ENCODE measurements at regions not wholly inside any gene's neighbourhood (a gene's known extent, or its start where the extent isn't known, plus 50 kb on each side); places are given as distances from the start of the nearest gene placed in this dataset.
A peak's percentile ranks its signal among the peaks of the same experiment; 100 is the strongest.

- no peaks in the 10 kb centered on the region for H3K27me3 ChIP-seq (ENCODE audit: insufficient read depth, low read length)
- H3K79me1 ChIP-seq (ENCODE audit: low read length): peaks cover 15% of the 10 kb centered on the region
- no peak overlapping the region for H2BK12ac ChIP-seq (ENCODE audit: low read length)
- no peak overlapping the region for H3K18ac ChIP-seq (ENCODE audit: low read length)
- H4K8ac ChIP-seq (ENCODE audit: low read depth, low read length): no peak overlapping the region
- H2BK120ac ChIP-seq (ENCODE audit: insufficient read depth, low read length, poor library complexity): no peak overlapping the region
- WGBS (ENCODE audit: extremely low coverage, insufficient coverage, insufficient read length): no CpG with 5 or more reads among the region's 2 CpGs
- no peak for DNase-seq
- H3K79me2 ChIP-seq (ENCODE audit: control insufficient read depth, insufficient read depth, low read length, poor library complexity): no peaks in the 10 kb centered on the region
- no peak overlapping the region for H3K4ac ChIP-seq (ENCODE audit: low read depth, low read length)
- H3K4me1 ChIP-seq (ENCODE audit: control insufficient read depth in 1 of 2, insufficient read depth in 2 of 2, low read length in 2 of 2): peaks cover 3 to 9% of the 10 kb centered on the region in 2 experiments
- no peaks in the 10 kb centered on the region for H3K9me3 ChIP-seq (ENCODE audit: insufficient read depth, low read depth, low read length)
- H2BK5ac ChIP-seq (ENCODE audit: low read depth, low read length, poor library complexity): no peak overlapping the region
- no peak overlapping the region for H3K14ac ChIP-seq (ENCODE audit: low read length)
- H2AK5ac ChIP-seq (ENCODE audit: low read length): no peak overlapping the region
- H3K27ac ChIP-seq (ENCODE audit: low read depth, low read length): peak overlapping the region; percentile 47
- no peak overlapping the region for H4K91ac ChIP-seq (ENCODE audit: low read depth, low read length)
- H3K23ac ChIP-seq (ENCODE audit: low read length): no peak overlapping the region
- no peak overlapping the region for H2AFZ ChIP-seq (ENCODE audit: insufficient read depth, low read length, poor library complexity)
- no peak overlapping the region for H3K4me2 ChIP-seq (ENCODE audit: low read length)
- no peak overlapping the region for H3K9ac ChIP-seq (ENCODE audit: low read length)
- no peak overlapping the region for H4K12ac ChIP-seq (ENCODE audit: low read depth, low read length)
- H3K36me3 ChIP-seq (ENCODE audit: control insufficient read depth in 1 of 2, insufficient read depth in 2 of 2, low read length in 2 of 2): no peaks in the 10 kb centered on the region
- H3K4me3 ChIP-seq (ENCODE audit: low read depth, low read length): no peak overlapping the region
Observed at GRCh38 chr13:91136806-91137205, 210.7 kb upstream of the MIR17HG start.

GRCh38 chr13:91139232-91139631 lies 208.3 kb upstream of the MIR17HG start:
- no peak overlapping the region for H3K4me3 ChIP-seq (ENCODE audit: low read depth, low read length)
- no peaks in the 10 kb centered on the region for H3K27me3 ChIP-seq (ENCODE audit: insufficient read depth, low read length)
- H3K23ac ChIP-seq (ENCODE audit: low read length): no peak overlapping the region
- no peak overlapping the region for H3K4ac ChIP-seq (ENCODE audit: low read depth, low read length)
- no peak overlapping the region for H3K9ac ChIP-seq (ENCODE audit: low read length)
- no peak overlapping the region for H4K12ac ChIP-seq (ENCODE audit: low read depth, low read length)
- H3K79me1 ChIP-seq (ENCODE audit: low read length): peaks cover 20% of the 10 kb centered on the region
- H2AFZ ChIP-seq (ENCODE audit: insufficient read depth, low read length, poor library complexity): no peak overlapping the region
- H3K27ac ChIP-seq (ENCODE audit: low read depth, low read length): no peak overlapping the region
- peaks cover 7 to 13% of the 10 kb centered on the region in 2 experiments for H3K4me1 ChIP-seq (ENCODE audit: control insufficient read depth in 1 of 2, insufficient read depth in 2 of 2, low read length in 2 of 2)
- peak overlapping the region; percentile 83 for H2AK5ac ChIP-seq (ENCODE audit: low read length)
- H3K14ac ChIP-seq (ENCODE audit: low read length): no peak overlapping the region
- no peaks in the 10 kb centered on the region for H3K79me2 ChIP-seq (ENCODE audit: control insufficient read depth, insufficient read depth, low read length, poor library complexity)
- H4K8ac ChIP-seq (ENCODE audit: low read depth, low read length): no peak overlapping the region
- no peak overlapping the region for H3K4me2 ChIP-seq (ENCODE audit: low read length)
- H4K91ac ChIP-seq (ENCODE audit: low read depth, low read length): peak overlapping the region; percentile 51
- WGBS (ENCODE audit: extremely low coverage, insufficient coverage, insufficient read length): no CpG with 5 or more reads among the region's 2 CpGs
- H2BK12ac ChIP-seq (ENCODE audit: low read length): peak overlapping the region; percentile 43
- H3K18ac ChIP-seq (ENCODE audit: low read length): no peak overlapping the region
- DNase-seq: no peak
- H3K9me3 ChIP-seq (ENCODE audit: insufficient read depth, low read depth, low read length): no peaks in the 10 kb centered on the region
- H2BK5ac ChIP-seq (ENCODE audit: low read depth, low read length, poor library complexity): no peak overlapping the region
- peak overlapping the region; percentile 46 for H2BK120ac ChIP-seq (ENCODE audit: insufficient read depth, low read length, poor library complexity)
- H3K36me3 ChIP-seq (ENCODE audit: control insufficient read depth in 1 of 2, insufficient read depth in 2 of 2, low read length in 2 of 2): no peaks in the 10 kb centered on the region

- no peak overlapping the region for H3K4ac ChIP-seq (ENCODE audit: low read depth, low read length)
- H3K79me1 ChIP-seq (ENCODE audit: low read length): peaks cover 20% of the 10 kb centered on the region
- no peak overlapping the region for H3K9ac ChIP-seq (ENCODE audit: low read length)
- WGBS (ENCODE audit: extremely low coverage, insufficient coverage, insufficient read length): no CpG with 5 or more reads among the region's 5 CpGs
- H3K4me2 ChIP-seq (ENCODE audit: low read length): no peak overlapping the region
- no peaks in the 10 kb centered on the region for H3K79me2 ChIP-seq (ENCODE audit: control insufficient read depth, insufficient read depth, low read length, poor library complexity)
- peak overlapping the region; percentile 97 for H2AK5ac ChIP-seq (ENCODE audit: low read length)
- no peaks in the 10 kb centered on the region for H3K36me3 ChIP-seq (ENCODE audit: control insufficient read depth in 1 of 2, insufficient read depth in 2 of 2, low read length in 2 of 2)
- H3K4me3 ChIP-seq (ENCODE audit: low read depth, low read length): no peak overlapping the region
- peak overlapping the region; percentile 86 for H4K91ac ChIP-seq (ENCODE audit: low read depth, low read length)
- peak overlapping the region; percentile 77 for H4K8ac ChIP-seq (ENCODE audit: low read depth, low read length)
- no peak overlapping the region for H3K23ac ChIP-seq (ENCODE audit: low read length)
- peak overlapping the region; percentile 95 for H2BK12ac ChIP-seq (ENCODE audit: low read length)
- H2BK5ac ChIP-seq (ENCODE audit: low read depth, low read length, poor library complexity): peak overlapping the region; percentile 86
- H3K9me3 ChIP-seq (ENCODE audit: insufficient read depth, low read depth, low read length): no peaks in the 10 kb centered on the region
- no peak overlapping the region for H4K12ac ChIP-seq (ENCODE audit: low read depth, low read length)
- no peak overlapping the region for H3K27ac ChIP-seq (ENCODE audit: low read depth, low read length)
- DNase-seq: no peak
- peak overlapping the region; percentile 79 for H3K14ac ChIP-seq (ENCODE audit: low read length)
- H2BK120ac ChIP-seq (ENCODE audit: insufficient read depth, low read length, poor library complexity): peak overlapping the region; percentile 95
- peak overlapping the region; percentile 35 for H3K18ac ChIP-seq (ENCODE audit: low read length)
- no peak overlapping the region for H2AFZ ChIP-seq (ENCODE audit: insufficient read depth, low read length, poor library complexity)
- no peaks in the 10 kb centered on the region for H3K27me3 ChIP-seq (ENCODE audit: insufficient read depth, low read length)
- H3K4me1 ChIP-seq (ENCODE audit: control insufficient read depth in 1 of 2, insufficient read depth in 2 of 2, low read length in 2 of 2): peaks cover 7 to 17% of the 10 kb centered on the region in 2 experiments
Observed at GRCh38 chr13:91141543-91142061, 205.9 kb upstream of the MIR17HG start.

GRCh38 chr13:91142572-91142971 lies 204.9 kb upstream of the MIR17HG start:
- Histone ChIP-seq H4K91ac (ENCODE audit: low read depth, low read length) (no peak overlapping the region), H3K14ac (ENCODE audit: low read length) (no peak overlapping the region), H3K4me2 (ENCODE audit: low read length) (no peak overlapping the region), H3K9ac (ENCODE audit: low read length) (no peak overlapping the region), H3K79me2 (ENCODE audit: control insufficient read depth, insufficient read depth, low read length, poor library complexity) (no peaks in the 10 kb centered on the region), H3K79me1 (ENCODE audit: low read length) (peaks cover 20% of the 10 kb centered on the region), H2BK12ac (ENCODE audit: low read length) (peak overlapping the region; percentile 76), H2AK5ac (ENCODE audit: low read length) (no peak overlapping the region), H3K4me1 (ENCODE audit: control insufficient read depth in 1 of 2, insufficient read depth in 2 of 2, low read length in 2 of 2) (peaks cover 7 to 17% of the 10 kb centered on the region in 2 experiments), H3K23ac (ENCODE audit: low read length) (no peak overlapping the region), H4K8ac (ENCODE audit: low read depth, low read length) (no peak overlapping the region), H2BK5ac (ENCODE audit: low read depth, low read length, poor library complexity) (peak overlapping the region; percentile 56), H2AFZ (ENCODE audit: insufficient read depth, low read length, poor library complexity) (no peak overlapping the region), H3K36me3 (ENCODE audit: control insufficient read depth in 1 of 2, insufficient read depth in 2 of 2, low read length in 2 of 2) (no peaks in the 10 kb centered on the region), H3K9me3 (ENCODE audit: insufficient read depth, low read depth, low read length) (no peaks in the 10 kb centered on the region), H4K12ac (ENCODE audit: low read depth, low read length) (no peak overlapping the region), H3K4ac (ENCODE audit: low read depth, low read length) (no peak overlapping the region), H3K27ac (ENCODE audit: low read depth, low read length) (no peak overlapping the region), H3K27me3 (ENCODE audit: insufficient read depth, low read length) (no peaks in the 10 kb centered on the region), H2BK120ac (ENCODE audit: insufficient read depth, low read length, poor library complexity) (no peak overlapping the region), H3K4me3 (ENCODE audit: low read depth, low read length) (no peak overlapping the region), H3K18ac (ENCODE audit: low read length) (no peak overlapping the region)
- no peak for DNase-seq
- no CpG with 5 or more reads among the region's 2 CpGs for WGBS (ENCODE audit: extremely low coverage, insufficient coverage, insufficient read length)

All from trophoblast cell (in vitro differentiated cells and primary cell).